ENCODE measurements at regions not wholly inside any gene's neighbourhood (a gene's known extent, or its start where the extent isn't known, plus 50 kb on each side); places are given as distances from the start of the nearest gene placed in this dataset.

GRCh38 chr2:221087779-221088178 is 484.3 kb downstream of the EPHA4 start:
- TF ChIP-seq POLR2A (IDR thresholded peaks at IDR 0.05), result no peak
- TF ChIP-seq, protein P1, sequence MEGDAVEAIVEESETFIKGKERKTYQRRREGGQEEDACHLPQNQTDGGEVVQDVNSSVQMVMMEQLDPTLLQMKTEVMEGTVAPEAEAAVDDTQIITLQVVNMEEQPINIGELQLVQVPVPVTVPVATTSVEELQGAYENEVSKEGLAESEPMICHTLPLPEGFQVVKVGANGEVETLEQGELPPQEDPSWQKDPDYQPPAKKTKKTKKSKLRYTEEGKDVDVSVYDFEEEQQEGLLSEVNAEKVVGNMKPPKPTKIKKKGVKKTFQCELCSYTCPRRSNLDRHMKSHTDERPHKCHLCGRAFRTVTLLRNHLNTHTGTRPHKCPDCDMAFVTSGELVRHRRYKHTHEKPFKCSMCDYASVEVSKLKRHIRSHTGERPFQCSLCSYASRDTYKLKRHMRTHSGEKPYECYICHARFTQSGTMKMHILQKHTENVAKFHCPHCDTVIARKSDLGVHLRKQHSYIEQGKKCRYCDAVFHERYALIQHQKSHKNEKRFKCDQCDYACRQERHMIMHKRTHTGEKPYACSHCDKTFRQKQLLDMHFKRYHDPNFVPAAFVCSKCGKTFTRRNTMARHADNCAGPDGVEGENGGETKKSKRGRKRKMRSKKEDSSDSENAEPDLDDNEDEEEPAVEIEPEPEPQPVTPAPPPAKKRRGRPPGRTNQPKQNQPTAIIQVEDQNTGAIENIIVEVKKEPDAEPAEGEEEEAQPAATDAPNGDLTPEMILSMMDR (IDR thresholded peaks at IDR 0.05), result no peak
